ENCODE measurements at regions not wholly inside any gene's neighbourhood (a gene's known extent, or its start where the extent isn't known, plus 50 kb on each side); places are given as distances from the start of the nearest gene placed in this dataset.
A peak's percentile ranks its signal among the peaks of the same experiment; 100 is the strongest.

DNA sequence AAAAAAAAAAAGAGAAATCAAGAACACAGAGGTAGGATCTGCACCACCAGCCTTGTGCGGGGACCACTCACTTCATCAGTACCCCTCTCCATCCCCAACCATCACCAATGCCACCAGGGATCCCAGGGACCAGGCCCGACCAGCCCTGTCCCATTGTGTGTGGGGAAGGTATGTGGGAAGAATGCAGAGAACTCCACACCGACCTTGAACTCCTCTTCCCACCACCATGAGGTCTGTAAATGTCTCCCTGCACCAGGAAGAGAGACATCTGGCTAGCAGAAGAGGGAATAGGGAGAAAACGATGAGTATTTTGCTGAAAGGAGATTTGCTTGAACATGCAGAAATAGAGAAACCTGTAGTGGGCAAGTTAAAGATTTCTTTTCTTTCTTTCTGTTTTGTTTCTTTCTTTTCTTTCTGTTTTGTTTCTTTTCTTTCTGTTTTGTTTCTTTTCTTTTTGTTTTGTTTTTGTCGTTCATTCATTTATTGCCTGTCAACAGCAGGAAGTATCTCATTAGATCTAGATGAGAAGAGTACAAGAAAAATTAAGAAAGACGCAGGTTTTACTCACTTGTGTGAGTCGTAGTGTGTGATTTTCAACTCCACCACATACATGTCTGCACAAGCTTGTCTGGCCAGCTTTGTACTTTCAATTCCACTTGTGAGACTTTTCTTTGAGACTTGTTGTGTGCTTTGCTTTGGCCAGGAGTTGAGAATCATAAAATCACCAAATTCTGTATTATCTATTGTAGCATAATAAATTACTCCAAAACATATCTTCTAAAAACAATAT is 179.8 kb upstream of the HAAO start (continued):
- TF ChIP-seq BRCA1 (IDR thresholded peaks at IDR 0.05; ENCODE audit: low read depth, low read length) (no peak), CHD1 (IDR thresholded peaks at IDR 0.05; ENCODE audit: low read depth, low read length) (no peak), RAD51 (IDR thresholded peaks at IDR 0.05) (no peak), BHLHE40 (IDR thresholded peaks at IDR 0.05; ENCODE audit: borderline replicate concordance in 1 of 2, low read depth in 2 of 2, low read length in 1 of 2) (peak in 1 of 2 experiments; percentile 13; a peak in 1 of 4 replicates)
- TF ChIP-seq, protein P1, sequence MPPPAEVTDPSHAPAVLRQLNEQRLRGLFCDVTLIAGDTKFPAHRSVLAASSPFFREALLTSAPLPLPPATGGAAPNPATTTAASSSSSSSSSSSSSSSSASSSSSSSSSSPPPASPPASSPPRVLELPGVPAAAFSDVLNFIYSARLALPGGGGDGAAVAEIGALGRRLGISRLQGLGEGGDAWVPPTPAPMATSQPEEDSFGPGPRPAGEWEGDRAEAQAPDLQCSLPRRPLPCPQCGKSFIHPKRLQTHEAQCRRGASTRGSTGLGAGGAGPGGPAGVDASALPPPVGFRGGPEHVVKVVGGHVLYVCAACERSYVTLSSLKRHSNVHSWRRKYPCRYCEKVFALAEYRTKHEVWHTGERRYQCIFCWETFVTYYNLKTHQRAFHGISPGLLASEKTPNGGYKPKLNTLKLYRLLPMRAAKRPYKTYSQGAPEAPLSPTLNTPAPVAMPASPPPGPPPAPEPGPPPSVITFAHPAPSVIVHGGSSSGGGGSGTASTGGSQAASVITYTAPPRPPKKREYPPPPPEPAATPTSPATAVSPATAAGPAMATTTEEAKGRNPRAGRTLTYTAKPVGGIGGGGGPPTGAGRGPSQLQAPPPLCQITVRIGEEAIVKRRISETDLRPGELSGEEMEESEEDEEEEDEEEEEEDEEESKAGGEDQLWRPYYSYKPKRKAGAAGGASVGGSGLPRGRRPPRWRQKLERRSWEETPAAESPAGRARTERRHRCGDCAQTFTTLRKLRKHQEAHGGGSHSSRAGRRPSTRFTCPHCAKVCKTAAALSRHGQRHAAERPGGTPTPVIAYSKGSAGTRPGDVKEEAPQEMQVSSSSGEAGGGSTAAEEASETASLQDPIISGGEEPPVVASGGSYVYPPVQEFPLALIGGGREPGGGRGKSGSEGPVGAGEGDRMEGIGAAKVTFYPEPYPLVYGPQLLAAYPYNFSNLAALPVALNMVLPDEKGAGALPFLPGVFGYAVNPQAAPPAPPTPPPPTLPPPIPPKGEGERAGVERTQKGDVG (CRISPR knock-in tag; IDR thresholded peaks at IDR 0.05): no peak
- TF ChIP-seq, protein P2, sequence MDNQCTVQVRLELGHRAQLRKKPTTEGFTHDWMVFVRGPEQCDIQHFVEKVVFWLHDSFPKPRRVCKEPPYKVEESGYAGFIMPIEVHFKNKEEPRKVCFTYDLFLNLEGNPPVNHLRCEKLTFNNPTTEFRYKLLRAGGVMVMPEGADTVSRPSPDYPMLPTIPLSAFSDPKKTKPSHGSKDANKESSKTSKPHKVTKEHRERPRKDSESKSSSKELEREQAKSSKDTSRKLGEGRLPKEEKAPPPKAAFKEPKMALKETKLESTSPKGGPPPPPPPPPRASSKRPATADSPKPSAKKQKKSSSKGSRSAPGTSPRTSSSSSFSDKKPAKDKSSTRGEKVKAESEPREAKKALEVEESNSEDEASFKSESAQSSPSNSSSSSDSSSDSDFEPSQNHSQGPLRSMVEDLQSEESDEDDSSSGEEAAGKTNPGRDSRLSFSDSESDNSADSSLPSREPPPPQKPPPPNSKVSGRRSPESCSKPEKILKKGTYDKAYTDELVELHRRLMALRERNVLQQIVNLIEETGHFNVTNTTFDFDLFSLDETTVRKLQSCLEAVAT (IDR thresholded peaks at IDR 0.05): no peak
- TF ChIP-seq, protein P3, sequence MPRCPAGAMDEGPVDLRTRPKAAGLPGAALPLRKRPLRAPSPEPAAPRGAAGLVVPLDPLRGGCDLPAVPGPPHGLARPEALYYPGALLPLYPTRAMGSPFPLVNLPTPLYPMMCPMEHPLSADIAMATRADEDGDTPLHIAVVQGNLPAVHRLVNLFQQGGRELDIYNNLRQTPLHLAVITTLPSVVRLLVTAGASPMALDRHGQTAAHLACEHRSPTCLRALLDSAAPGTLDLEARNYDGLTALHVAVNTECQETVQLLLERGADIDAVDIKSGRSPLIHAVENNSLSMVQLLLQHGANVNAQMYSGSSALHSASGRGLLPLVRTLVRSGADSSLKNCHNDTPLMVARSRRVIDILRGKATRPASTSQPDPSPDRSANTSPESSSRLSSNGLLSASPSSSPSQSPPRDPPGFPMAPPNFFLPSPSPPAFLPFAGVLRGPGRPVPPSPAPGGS (IDR thresholded peaks at IDR 0.05; ENCODE audit: borderline replicate concordance, insufficient read depth, low read depth, low read length, poor library complexity, severe bottlenecking): no peak
- TF ChIP-seq, protein P4, sequence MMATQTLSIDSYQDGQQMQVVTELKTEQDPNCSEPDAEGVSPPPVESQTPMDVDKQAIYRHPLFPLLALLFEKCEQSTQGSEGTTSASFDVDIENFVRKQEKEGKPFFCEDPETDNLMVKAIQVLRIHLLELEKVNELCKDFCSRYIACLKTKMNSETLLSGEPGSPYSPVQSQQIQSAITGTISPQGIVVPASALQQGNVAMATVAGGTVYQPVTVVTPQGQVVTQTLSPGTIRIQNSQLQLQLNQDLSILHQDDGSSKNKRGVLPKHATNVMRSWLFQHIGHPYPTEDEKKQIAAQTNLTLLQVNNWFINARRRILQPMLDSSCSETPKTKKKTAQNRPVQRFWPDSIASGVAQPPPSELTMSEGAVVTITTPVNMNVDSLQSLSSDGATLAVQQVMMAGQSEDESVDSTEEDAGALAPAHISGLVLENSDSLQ (IDR thresholded peaks at IDR 0.05): peak; percentile 56; the same call in 1 of the 2 replicates
- TF ChIP-seq, protein P5, sequence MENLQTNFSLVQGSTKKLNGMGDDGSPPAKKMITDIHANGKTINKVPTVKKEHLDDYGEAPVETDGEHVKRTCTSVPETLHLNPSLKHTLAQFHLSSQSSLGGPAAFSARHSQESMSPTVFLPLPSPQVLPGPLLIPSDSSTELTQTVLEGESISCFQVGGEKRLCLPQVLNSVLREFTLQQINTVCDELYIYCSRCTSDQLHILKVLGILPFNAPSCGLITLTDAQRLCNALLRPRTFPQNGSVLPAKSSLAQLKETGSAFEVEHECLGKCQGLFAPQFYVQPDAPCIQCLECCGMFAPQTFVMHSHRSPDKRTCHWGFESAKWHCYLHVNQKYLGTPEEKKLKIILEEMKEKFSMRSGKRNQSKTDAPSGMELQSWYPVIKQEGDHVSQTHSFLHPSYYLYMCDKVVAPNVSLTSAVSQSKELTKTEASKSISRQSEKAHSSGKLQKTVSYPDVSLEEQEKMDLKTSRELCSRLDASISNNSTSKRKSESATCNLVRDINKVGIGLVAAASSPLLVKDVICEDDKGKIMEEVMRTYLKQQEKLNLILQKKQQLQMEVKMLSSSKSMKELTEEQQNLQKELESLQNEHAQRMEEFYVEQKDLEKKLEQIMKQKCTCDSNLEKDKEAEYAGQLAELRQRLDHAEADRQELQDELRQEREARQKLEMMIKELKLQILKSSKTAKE (IDR thresholded peaks at IDR 0.05; ENCODE audit: low read depth, poor library complexity, severe bottlenecking): peak; percentile 47
